ENCODE measurements at regions not wholly inside any gene's neighbourhood (a gene's known extent, or its start where the extent isn't known, plus 50 kb on each side); places are given as distances from the start of the nearest gene placed in this dataset.

- no peak for DNase-seq
These were observed 73.6 kb upstream of the SALL3 start for GRCh38 chr18:78906066-78906465.

GRCh38 chr18:78908462-78909260, 71.0 kb upstream of the SALL3 start:
- no peak for DNase-seq

GRCh38 chr18:78911751-78912283, 67.8 kb upstream of the SALL3 start:
- DNase-seq: no peak

- DNase-seq: no peak
These were observed 67.3 kb upstream of the SALL3 start for GRCh38 chr18:78912336-78912735.

GRCh38 chr18:78912844-78913243, 66.8 kb upstream of the SALL3 start:
- DNase-seq: no peak

GRCh38 chr18:78913395-78913794, 66.2 kb upstream of the SALL3 start:
- DNase-seq: no peak

- DNase-seq: no peak
These were observed 65.8 kb upstream of the SALL3 start for GRCh38 chr18:78913830-78914231.

GRCh38 chr18:78914249-78914935, 65.2 kb upstream of the SALL3 start:
- DNase-seq: peak; percentile 18

- no peak for DNase-seq
These were observed 64.1 kb upstream of the SALL3 start for GRCh38 chr18:78915446-78916008.

- DNase-seq: no peak
These were observed 60.9 kb upstream of the SALL3 start for GRCh38 chr18:78918707-78919106.

- DNase-seq: no peak
These were observed 59.7 kb upstream of the SALL3 start for GRCh38 chr18:78919956-78920355.

GRCh38 chr18:78920456-78921138, 59.0 kb upstream of the SALL3 start:
- no peak for DNase-seq

GRCh38 chr18:78922856-78923255, 56.8 kb upstream of the SALL3 start:
- no peak for DNase-seq

- no peak for DNase-seq
These were observed 55.3 kb upstream of the SALL3 start for GRCh38 chr18:78924301-78924700.

GRCh38 chr18:78924786-78925540, 54.7 kb upstream of the SALL3 start:
- no peak for DNase-seq

- DNase-seq: no peak
These were observed 53.9 kb upstream of the SALL3 start for GRCh38 chr18:78925557-78926242.

- no peak for DNase-seq
These were observed 53.4 kb upstream of the SALL3 start for GRCh38 chr18:78926243-78926615.

- no peak for DNase-seq
These were observed 52.5 kb upstream of the SALL3 start for GRCh38 chr18:78927156-78927555.

GRCh38 chr18:78927616-78928015, 52.0 kb upstream of the SALL3 start:
- no peak for DNase-seq

GRCh38 chr18:78928076-78928475, 51.5 kb upstream of the SALL3 start:
- DNase-seq: no peak

- DNase-seq: no peak
These were observed 50.1 kb upstream of the SALL3 start for GRCh38 chr18:78929516-78929915.
